ENCODE measurements at regions not wholly inside any gene's neighbourhood (a gene's known extent, or its start where the extent isn't known, plus 50 kb on each side); places are given as distances from the start of the nearest gene placed in this dataset.

DNA sequence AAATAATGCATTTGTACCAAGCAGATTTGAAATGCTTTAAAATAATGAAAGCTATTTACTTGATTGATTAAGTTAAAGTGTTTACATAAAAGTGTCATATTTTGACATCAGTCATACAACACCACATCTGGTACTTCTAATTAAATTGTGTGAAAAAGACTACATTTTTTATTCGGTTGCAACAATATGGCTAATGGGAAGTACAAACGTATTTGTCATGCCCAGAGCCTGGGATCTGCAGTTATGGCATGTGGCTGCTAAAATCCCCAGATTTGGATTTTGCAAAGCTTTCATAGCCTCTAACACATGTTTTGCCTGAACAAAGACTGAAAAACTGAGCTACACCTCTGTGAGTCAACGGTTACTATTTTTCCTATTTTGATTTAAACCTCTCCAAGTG is 66.6 kb downstream of the LLPH start:
- no peak for TF ChIP-seq CTCF (IDR thresholded peaks at IDR 0.05 in 4 of 5, conservative IDR thresholded peaks at IDR 0.05 in 1 of 5)
- no peak for TF ChIP-seq POLR2A (IDR thresholded peaks at IDR 0.05)
